Activated CD4-positive, alpha-beta memory T cell treated with anti-CD3 and anti-CD28 coated beads, Interleukin-2, amount 10 ng/mL, durations not matched to agents 7 days and 5 days (primary cell): ENCODE measurements at regions not wholly inside any gene's neighbourhood (a gene's known extent, or its start where the extent isn't known, plus 50 kb on each side); places are given as distances from the start of the nearest gene placed in this dataset.

Source experiments
- CTCF ChIA-PET: fragments of 350-600 bp; sonication (Branson Sonifier 250); formaldehyde crosslinking; loops from one replicate; lab custom pipeline; 2021; ENCODE audit warnings: antibody characterized with exemption, inconsistent platforms; lab: Charles Lee
- POLR2A ChIA-PET: fragments of 350-600 bp; sonication (Branson Sonifier 250); formaldehyde crosslinking; loops from one replicate; lab custom pipeline; 2021; ENCODE audit warnings: antibody characterized with exemption; lab: Charles Lee
- DNase-seq: peaks from one replicate; pipeline ENCODE4 v3.0.0-alpha.2; 2020
- H3K27ac Mint-ChIP-seq: one replicate; pipeline ENCODE4 v1.8.0; 2021; ENCODE audit warnings: mild to moderate bottlenecking, mixed read lengths
- H3K27me3 Mint-ChIP-seq: one replicate; pipeline ENCODE4 v1.8.0; 2021; ENCODE audit warnings: mixed read lengths
- H3K36me3 Mint-ChIP-seq: one replicate; pipeline ENCODE4 v1.8.0; 2021; ENCODE audit warnings: low read depth, mixed read lengths
- H3K4me1 Mint-ChIP-seq: one replicate; pipeline ENCODE4 v1.8.0; 2021; ENCODE audit warnings: mixed read lengths
- H3K4me3 Mint-ChIP-seq: one replicate; pipeline ENCODE4 v1.8.0; 2021; ENCODE audit warnings: mild to moderate bottlenecking, mixed read lengths
- H3K9me3 Mint-ChIP-seq: one replicate; pipeline ENCODE4 v1.8.0; 2021; ENCODE audit warnings: mixed read lengths

DNA sequence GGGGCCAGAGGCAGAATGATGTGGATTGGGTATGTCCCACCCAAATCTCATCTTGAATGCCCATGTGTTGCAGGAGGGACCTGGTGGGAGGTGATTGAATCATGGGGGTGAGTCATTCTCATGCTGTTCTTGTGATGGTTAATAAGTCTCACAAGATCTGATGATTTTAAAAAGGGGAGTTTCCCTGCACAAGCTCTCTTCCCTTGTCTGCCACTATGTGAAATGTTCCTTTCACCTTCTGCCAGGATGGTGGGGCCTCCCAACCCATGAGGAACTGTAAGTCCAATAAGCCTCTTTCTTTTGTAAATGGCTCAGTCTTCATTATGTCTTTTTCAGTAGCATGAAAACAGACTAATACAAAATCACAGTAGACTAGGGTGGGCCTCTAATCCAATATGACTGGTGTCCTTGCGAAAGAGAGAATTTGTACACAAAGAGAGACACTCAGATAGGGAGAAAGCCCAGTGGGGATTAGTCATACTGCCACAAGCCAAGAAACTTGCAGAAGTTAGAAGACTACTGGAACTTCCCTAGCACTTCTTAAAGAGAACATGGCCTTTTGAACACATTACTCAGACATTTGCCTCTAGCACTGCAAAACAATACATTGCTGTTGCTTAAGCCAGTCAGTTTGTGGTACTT is 68.4 kb downstream of the ANXA1 start:
- H3K9me3 Mint-ChIP-seq: no peaks in the 10 kb centered on the region
- H3K36me3 Mint-ChIP-seq: no peaks in the 10 kb centered on the region
- H3K27ac Mint-ChIP-seq: no peak overlapping the region
- H3K27me3 Mint-ChIP-seq: peaks cover 16% of the 10 kb centered on the region
- H3K4me3 Mint-ChIP-seq: no peak overlapping the region
- H3K4me1 Mint-ChIP-seq: peaks cover 14% of the 10 kb centered on the region
- CTCF ChIA-PET: no interaction called here
- POLR2A ChIA-PET: no interaction called here
- no peak for DNase-seq

DNA sequence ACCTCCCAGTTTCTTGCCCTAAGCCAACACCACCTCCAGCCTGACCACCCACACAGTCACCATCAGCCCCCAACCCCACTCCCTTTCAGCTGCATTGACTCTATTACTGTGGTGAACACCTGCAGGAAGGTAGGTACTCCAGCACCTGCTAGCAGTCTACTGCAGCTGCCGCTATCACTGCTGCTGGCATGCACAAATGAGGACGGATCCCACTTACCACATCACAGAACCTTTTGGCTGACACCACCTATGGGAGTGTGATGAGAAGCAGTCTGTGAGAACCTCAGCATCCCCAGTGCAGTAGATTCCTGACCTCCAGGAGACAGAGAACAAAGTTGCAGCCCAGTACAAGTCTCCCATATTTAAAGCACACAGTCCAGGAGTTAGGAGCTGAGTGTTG is 71.9 kb downstream of the ANXA1 start:
- Mint-ChIP-seq H3K4me1 (peaks cover 7% of the 10 kb centered on the region), H3K36me3 (no peaks in the 10 kb centered on the region), H3K9me3 (no peaks in the 10 kb centered on the region), H3K27ac (no peak overlapping the region), H3K4me3 (no peak overlapping the region), H3K27me3 (peaks cover 17% of the 10 kb centered on the region)
- DNase-seq: no peak
- ChIA-PET CTCF (no interaction called here), POLR2A (no interaction called here)

GRCh38 chr9:73229543-73229942 is 77.9 kb downstream of the ANXA1 start:
- no peak for DNase-seq
- H3K36me3 Mint-ChIP-seq: no peaks in the 10 kb centered on the region
- H3K9me3 Mint-ChIP-seq: no peaks in the 10 kb centered on the region
- POLR2A ChIA-PET: no interaction called here
- CTCF ChIA-PET: interaction anchor here (0.7 kb wide), 1 partner anchor 22 kb away, joined by 3 read pairs; no protein-coding TSS in a partner anchor
- no peak overlapping the region for H3K4me3 Mint-ChIP-seq
- H3K27ac Mint-ChIP-seq: no peak overlapping the region
- H3K27me3 Mint-ChIP-seq: peaks cover 10% of the 10 kb centered on the region
- peaks cover 11% of the 10 kb centered on the region for H3K4me1 Mint-ChIP-seq

DNA sequence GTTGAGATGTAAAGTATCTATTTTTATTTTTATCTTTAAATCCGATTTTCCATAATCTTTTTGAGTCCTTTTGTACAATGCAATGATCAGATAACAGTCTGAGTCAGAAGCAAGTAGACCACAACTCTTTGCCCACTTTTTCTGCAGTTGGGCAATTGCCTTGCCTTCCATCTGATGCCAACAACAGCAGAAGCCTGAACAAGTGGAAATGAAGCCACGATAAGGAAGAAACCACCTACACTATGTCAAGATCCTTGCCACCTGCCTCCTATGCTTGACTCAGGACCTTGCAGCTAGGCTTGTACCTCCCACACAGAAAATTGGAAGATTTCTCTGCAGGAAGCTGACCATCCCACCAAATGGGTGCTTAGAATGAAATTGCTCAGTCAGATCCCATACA is 78.6 kb downstream of the ANXA1 start:
- H3K27me3 Mint-ChIP-seq: peaks cover 4% of the 10 kb centered on the region
- no peaks in the 10 kb centered on the region for H3K9me3 Mint-ChIP-seq
- no peak overlapping the region for H3K4me3 Mint-ChIP-seq
- no peak overlapping the region for H3K27ac Mint-ChIP-seq
- POLR2A ChIA-PET: no interaction called here
- CTCF ChIA-PET: no interaction called here
- no peak for DNase-seq
- H3K4me1 Mint-ChIP-seq: peaks cover 11% of the 10 kb centered on the region
- H3K36me3 Mint-ChIP-seq: no peaks in the 10 kb centered on the region

DNA sequence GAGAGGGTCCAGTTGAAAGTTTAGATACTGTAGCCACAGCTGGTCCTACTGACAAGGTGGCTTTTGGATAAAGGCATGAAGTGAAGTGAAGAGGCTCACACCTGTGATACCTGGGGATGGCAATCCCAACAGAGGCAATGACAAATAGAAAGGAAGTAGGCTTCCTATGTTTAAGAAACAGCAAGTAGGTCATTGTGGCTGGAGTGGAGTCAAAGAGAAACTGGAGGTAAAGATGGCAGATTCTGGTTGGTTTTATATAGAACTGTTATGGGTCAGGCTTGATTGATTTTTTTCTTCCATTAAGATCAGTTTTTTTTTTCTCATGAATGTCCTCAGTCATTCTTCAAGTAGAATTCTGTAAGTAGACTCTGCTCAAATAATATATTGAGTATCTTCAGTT is 79.5 kb downstream of the ANXA1 start:
- H3K4me3 Mint-ChIP-seq: no peak overlapping the region
- peaks cover 5% of the 10 kb centered on the region for H3K27me3 Mint-ChIP-seq
- H3K27ac Mint-ChIP-seq: no peak overlapping the region
- no peak for DNase-seq
- H3K4me1 Mint-ChIP-seq: peaks cover 11% of the 10 kb centered on the region
- H3K9me3 Mint-ChIP-seq: no peaks in the 10 kb centered on the region
- H3K36me3 Mint-ChIP-seq: no peaks in the 10 kb centered on the region
- ChIA-PET CTCF (no interaction called here), POLR2A (no interaction called here)

DNA sequence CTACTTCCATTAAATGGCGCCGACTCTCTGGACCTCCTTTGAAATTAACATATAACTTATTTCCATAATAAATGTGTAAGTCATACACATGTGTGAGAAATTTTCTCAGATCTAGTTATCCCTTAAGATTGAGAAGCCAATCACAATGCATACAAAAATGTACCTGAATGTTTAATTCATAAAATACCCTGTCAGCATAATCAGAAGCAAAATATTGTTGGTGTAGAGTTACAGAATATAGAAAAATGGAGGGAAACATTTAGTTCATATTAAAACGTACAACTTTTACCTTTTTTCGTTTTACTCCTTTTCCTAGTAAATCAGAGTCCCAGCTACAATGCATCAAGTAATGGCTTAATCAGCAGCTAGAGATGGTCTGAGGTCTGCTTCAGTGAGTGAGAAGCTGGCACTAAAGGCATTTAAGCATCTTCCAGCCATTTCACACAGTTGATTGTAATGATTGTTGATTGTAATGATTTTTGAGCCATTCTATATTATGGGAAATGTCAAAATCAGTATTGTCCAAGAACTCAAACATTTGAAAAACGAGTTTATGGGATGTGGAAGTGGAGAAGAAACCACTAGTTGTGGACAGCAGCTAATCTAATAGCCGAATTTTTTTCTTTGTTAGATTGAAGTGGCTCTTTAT is 81.8 kb downstream of the ANXA1 start:
- Mint-ChIP-seq H3K4me3 (no peak overlapping the region), H3K27me3 (peaks cover 10% of the 10 kb centered on the region), H3K4me1 (peaks cover 11% of the 10 kb centered on the region), H3K9me3 (no peaks in the 10 kb centered on the region), H3K36me3 (no peaks in the 10 kb centered on the region), H3K27ac (no peak overlapping the region)
- DNase-seq: no peak
- ChIA-PET CTCF (no interaction called here), POLR2A (no interaction called here)

DNA sequence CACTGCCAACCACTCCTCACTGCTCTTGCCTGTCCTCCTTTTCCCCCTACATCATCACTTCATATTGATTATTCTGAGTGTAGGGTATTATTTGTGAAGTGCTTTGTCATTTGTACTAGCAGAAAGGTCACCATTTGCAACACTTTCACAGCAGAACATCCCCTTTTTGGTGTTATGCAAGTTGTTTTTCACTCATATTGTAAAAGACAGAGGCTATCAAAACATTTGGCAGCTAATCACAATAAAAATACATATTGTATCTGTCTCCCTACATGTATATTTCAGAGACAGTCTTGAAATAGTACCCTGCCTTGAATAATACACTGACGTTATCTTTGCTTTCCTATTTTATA is 82.3 kb downstream of the ANXA1 start:
- H3K36me3 Mint-ChIP-seq: no peaks in the 10 kb centered on the region
- ChIA-PET CTCF (no interaction called here), POLR2A (no interaction called here)
- H3K4me3 Mint-ChIP-seq: no peak overlapping the region
- H3K27me3 Mint-ChIP-seq: peaks cover 10% of the 10 kb centered on the region
- H3K27ac Mint-ChIP-seq: no peak overlapping the region
- no peak for DNase-seq
- H3K9me3 Mint-ChIP-seq: no peaks in the 10 kb centered on the region
- H3K4me1 Mint-ChIP-seq: peaks cover 11% of the 10 kb centered on the region

GRCh38 chr9:73237140-73237539 is 85.5 kb downstream of the ANXA1 start:
- Mint-ChIP-seq H3K9me3 (no peaks in the 10 kb centered on the region), H3K4me3 (no peak overlapping the region), H3K36me3 (no peaks in the 10 kb centered on the region), H3K27ac (no peak overlapping the region), H3K27me3 (peaks cover 7% of the 10 kb centered on the region), H3K4me1 (no peaks in the 10 kb centered on the region)
- no peak for DNase-seq
- POLR2A ChIA-PET: no interaction called here
- CTCF ChIA-PET: no interaction called here

DNA sequence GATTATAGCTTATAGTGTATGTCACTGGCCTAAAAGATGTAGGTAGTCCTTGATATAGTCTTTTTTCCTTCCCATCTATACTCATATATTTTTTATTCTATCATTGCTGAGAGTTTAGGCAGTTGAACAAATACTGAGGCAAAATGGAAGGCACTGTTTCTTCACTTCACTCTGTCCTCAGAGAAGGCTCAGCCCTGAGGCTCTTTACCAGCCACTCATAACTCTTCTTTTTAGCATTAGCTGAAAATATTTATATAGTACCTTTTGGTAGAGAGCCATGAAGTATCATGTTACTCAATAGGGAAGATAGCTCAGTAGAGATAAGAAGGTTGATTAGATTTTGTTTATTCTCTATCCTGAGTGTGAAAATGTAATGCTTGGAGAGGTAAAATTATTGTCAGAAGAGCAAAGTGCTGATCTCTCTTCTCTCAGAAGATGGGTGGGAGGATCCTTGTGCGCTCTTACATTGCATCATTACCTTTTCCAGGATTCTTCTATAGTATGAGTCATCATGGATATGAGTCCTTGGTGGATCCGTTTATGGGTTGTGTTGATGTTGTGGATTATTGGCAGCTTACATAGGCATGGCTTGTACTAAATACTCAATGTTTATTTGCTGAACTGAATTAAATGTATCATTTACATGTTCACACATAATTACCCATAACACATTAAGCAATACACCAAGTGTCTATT is 88.1 kb downstream of the ANXA1 start:
- no peak overlapping the region for H3K4me3 Mint-ChIP-seq
- CTCF ChIA-PET: interaction anchor here (1.0 kb wide), 1 partner anchor 40 kb away, joined by 3 read pairs; no protein-coding TSS in a partner anchor
- H3K9me3 Mint-ChIP-seq: no peaks in the 10 kb centered on the region

DNA sequence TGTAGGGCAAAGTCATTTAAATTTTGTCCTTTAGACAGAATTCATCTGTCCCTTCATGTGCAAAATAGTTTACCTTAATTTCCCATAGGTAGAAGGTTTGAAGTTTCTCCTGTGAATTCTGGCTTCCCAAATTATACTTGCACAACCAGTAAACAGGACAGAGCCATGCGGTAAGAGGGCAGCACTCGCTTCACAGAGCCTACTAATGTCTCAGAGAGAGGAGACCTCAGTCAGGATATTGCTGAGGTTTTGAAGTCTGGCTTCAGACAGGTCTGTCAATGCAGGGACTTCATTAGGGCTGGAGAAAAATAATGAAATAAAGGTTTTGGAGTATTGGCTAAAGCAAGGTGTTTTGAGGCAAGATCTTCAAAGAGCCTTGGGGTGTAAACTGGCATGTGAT is 91.4 kb downstream of the ANXA1 start:
- POLR2A ChIA-PET: no interaction called here
- peaks cover 7% of the 10 kb centered on the region for H3K27me3 Mint-ChIP-seq
- H3K9me3 Mint-ChIP-seq: no peaks in the 10 kb centered on the region
- no peak overlapping the region for H3K27ac Mint-ChIP-seq
- DNase-seq: no peak
- no peak overlapping the region for H3K4me3 Mint-ChIP-seq
- H3K36me3 Mint-ChIP-seq: no peaks in the 10 kb centered on the region
- H3K4me1 Mint-ChIP-seq: no peaks in the 10 kb centered on the region
- CTCF ChIA-PET: no interaction called here

More for the DNA sequence above, 88.1 kb downstream of the ANXA1 start:
- Mint-ChIP-seq H3K27me3 (peaks cover 9% of the 10 kb centered on the region), H3K4me1 (no peaks in the 10 kb centered on the region), H3K27ac (no peak overlapping the region), H3K36me3 (no peaks in the 10 kb centered on the region)
- POLR2A ChIA-PET: no interaction called here
- DNase-seq: no peak

DNA sequence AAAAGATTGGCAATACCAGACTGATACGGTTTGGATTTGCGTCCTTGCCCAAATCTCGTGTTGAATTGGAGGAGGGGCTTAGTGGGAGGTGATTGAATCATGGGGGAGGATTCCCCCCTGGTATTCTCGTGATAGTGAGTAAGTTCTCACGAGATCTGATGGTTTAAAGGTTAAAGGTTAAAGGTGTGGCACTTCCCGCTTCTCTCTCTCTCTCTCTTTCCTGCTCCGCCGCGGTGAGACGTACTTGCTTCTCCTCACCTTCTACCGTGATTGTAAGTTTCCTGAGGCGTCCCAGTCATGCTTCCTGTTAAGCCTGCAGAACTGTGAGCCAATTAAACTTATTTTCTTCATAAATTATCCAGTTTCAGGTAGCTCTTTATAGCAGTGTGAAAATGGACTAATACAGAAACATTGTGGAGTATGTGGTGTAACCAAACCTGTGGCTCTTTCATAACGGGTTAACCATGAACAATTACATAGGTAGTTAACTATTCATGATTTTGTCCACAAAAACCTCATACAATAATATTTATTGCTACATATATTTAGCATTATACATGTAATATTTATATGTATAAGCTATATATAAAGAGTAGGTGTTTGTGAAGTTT is 107.5 kb downstream of the ANXA1 start:
- DNase-seq: no peak
- ChIA-PET CTCF (no interaction called here), POLR2A (no interaction called here)
- Mint-ChIP-seq H3K9me3 (no peaks in the 10 kb centered on the region), H3K27me3 (no peaks in the 10 kb centered on the region), H3K36me3 (no peaks in the 10 kb centered on the region), H3K27ac (no peak overlapping the region), H3K4me3 (no peak overlapping the region), H3K4me1 (no peaks in the 10 kb centered on the region)

GRCh38 chr9:73260506-73260905 is 108.8 kb downstream of the ANXA1 start:
- ChIA-PET CTCF (no interaction called here), POLR2A (no interaction called here)
- no peaks in the 10 kb centered on the region for H3K9me3 Mint-ChIP-seq
- no peak for DNase-seq
- H3K4me3 Mint-ChIP-seq: no peak overlapping the region
- H3K27me3 Mint-ChIP-seq: no peaks in the 10 kb centered on the region
- H3K27ac Mint-ChIP-seq: no peak overlapping the region
- no peaks in the 10 kb centered on the region for H3K4me1 Mint-ChIP-seq
- no peaks in the 10 kb centered on the region for H3K36me3 Mint-ChIP-seq

- POLR2A ChIA-PET: no interaction called here
- H3K27me3 Mint-ChIP-seq: no peaks in the 10 kb centered on the region
These were observed 113.0 kb downstream of the ANXA1 start for GRCh38 chr9:73264631-73265030.

More at GRCh38 chr9:73264631-73265030, 113.0 kb downstream of the ANXA1 start:
- no peak for DNase-seq
- Mint-ChIP-seq H3K9me3 (no peaks in the 10 kb centered on the region), H3K4me1 (no peaks in the 10 kb centered on the region), H3K27ac (no peak overlapping the region), H3K36me3 (no peaks in the 10 kb centered on the region), H3K4me3 (no peak overlapping the region)
- CTCF ChIA-PET: no interaction called here
